RWPE1 (cell line): ENCODE measurements at regions not wholly inside any gene's neighbourhood (a gene's known extent, or its start where the extent isn't known, plus 50 kb on each side); places are given as distances from the start of the nearest gene placed in this dataset.
"Not testable (repeated sequence)": the region's sequence is repeated elsewhere in the genome, so short reads cannot be mapped to it uniquely, and the experiment has no call there.

ENCODE experiments used
- CTCF ChIA-PET: fragments of 350-600 bp; sonication (Branson Sonifier 250); formaldehyde crosslinking; extraction: SDS; loops from one replicate; lab custom pipeline; 2021; lab: Yijun Ruan, JAX
- POLR2A ChIA-PET: fragments of 400-600 bp; formaldehyde crosslinking; extraction: SDS; loops from one replicate; lab custom pipeline; 2020; ENCODE audit warnings: antibody characterized with exemption; ENCODE audit not compliant: low non-redundant PET; lab: Yijun Ruan, JAX
- DNase-seq: peaks from one replicate; pipeline ENCODE4 v3.0.0; 2012; ENCODE audit warnings: low spot score
- H3K27ac ChIP-seq: fragments of 450-650 bp; 2 replicates; pipeline ENCODE4 v1.5.1; 2017
- TF ChIP-seq, protein P1 (sequence below): fragments of 450-650 bp; conservative IDR thresholded peaks from 2 replicates; pipeline ENCODE4 v1.5.1; 2017; ENCODE audit warnings: low read depth, mild to moderate bottlenecking

DNA sequence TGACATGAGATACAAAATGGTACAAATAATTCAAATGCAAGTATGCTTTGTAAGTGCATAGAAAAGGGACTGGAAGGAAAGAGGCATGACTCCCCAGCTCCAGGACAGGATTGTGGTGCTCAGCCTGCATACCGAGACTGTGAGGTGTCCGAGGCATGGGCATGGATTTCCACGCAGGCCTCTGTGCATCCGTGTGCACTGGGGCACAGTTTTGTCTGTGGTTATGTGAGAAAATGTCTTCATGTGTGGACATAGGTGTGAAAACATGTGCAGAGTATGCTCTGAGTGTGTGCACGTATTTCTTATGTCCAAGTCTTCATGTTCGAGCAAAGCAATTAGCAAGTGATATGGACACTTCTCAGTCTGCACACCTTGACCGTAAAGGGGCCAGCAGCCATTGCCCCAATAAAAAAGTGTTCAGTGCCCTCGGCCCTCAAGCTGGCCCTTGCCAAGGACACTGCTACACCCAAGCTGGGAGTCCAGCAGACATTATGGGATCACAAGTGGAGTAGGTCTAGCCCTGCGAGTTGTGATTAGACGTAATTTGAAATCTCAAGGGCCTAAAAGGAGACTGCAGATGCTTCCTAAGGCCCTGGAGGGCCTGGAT is 120.7 kb downstream of the CYP26B1 start:
- no peak overlapping the region for H3K27ac ChIP-seq
- DNase-seq = no peak
- ChIA-PET POLR2A (no interaction called here), CTCF (no interaction called here)
- TF ChIP-seq, protein P1, sequence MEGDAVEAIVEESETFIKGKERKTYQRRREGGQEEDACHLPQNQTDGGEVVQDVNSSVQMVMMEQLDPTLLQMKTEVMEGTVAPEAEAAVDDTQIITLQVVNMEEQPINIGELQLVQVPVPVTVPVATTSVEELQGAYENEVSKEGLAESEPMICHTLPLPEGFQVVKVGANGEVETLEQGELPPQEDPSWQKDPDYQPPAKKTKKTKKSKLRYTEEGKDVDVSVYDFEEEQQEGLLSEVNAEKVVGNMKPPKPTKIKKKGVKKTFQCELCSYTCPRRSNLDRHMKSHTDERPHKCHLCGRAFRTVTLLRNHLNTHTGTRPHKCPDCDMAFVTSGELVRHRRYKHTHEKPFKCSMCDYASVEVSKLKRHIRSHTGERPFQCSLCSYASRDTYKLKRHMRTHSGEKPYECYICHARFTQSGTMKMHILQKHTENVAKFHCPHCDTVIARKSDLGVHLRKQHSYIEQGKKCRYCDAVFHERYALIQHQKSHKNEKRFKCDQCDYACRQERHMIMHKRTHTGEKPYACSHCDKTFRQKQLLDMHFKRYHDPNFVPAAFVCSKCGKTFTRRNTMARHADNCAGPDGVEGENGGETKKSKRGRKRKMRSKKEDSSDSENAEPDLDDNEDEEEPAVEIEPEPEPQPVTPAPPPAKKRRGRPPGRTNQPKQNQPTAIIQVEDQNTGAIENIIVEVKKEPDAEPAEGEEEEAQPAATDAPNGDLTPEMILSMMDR = no peak

DNA sequence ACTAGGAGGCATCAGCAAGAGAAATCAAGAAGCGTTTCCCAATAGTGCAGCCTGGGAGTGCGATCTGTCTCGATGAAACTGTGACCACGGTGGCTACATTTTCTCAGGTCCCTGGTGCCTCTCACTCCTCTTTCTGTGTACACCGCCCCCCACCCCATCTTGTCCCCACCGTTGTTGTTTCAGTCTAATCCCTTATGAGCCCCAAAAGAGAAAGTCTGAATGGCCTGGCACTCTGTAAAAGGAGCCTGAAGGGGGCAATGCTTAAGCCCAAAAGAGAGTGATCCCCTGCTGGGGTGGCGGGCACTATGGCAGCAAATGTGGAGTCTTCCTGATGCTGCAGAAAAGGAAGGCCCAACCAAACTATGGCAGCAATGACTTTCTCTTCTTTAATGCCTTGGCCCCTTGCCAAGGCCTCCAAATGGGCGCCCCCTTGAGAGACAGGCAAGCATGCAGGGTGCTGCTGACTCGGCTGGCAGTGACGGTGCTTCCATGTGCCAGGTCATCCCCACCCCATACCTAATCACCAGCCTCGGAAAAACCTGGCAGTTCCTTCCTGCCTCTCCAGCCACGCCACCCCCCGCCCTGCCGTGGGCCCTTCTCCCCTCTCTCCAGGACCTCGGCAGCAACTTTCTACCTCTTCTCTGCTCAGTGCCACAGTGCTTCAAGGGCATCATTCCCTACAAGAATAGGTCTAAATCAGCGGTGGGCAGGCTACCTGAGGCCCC is 123.0 kb downstream of the CYP26B1 start:
- no peak overlapping the region for H3K27ac ChIP-seq
- ChIA-PET CTCF (no interaction called here), POLR2A (no interaction called here)
- TF ChIP-seq, protein P1 = no peak
- DNase-seq = no peak

DNA sequence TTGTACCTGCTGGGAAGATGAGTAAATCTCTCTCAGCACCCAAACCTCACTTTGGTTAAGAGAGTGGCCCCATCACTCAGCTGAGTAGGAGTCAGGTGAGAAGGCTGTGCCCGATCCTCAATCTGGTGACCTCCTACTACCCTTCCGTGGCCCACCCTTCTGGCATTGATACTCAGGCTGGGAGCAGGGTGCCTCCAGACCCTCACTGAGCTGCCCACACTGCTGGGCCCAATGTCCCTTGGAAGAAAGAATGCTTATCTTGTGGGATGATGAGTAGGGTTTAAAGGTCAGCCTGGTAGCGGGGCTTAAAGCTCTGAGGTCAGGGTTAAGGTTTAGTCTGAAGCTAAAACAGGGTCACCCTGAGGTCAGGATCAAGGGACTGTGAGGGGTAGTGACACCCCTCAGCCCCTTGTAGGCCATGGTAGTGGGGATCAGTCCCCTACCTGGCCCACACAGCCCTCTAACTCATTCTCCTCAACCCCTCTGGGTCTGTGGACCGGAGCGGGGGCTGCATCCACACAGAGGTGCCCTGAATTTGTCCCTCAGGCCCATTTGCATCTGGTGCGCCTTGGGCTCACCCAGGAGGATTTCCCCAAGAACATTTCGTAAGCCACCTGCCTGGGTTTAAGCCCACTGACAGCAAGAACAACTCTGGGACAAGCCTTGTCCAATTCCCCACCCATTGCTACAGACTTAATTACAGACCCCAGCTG is 123.8 kb downstream of the CYP26B1 start:
- no peak overlapping the region for H3K27ac ChIP-seq
- ChIA-PET POLR2A (no interaction called here), CTCF (interaction anchor here (0.6 kb wide), 1 partner anchor 99 kb away, joined by 3 read pairs; no protein-coding TSS in a partner anchor)
- no peak for DNase-seq
- TF ChIP-seq, protein P1 = no peak

DNA sequence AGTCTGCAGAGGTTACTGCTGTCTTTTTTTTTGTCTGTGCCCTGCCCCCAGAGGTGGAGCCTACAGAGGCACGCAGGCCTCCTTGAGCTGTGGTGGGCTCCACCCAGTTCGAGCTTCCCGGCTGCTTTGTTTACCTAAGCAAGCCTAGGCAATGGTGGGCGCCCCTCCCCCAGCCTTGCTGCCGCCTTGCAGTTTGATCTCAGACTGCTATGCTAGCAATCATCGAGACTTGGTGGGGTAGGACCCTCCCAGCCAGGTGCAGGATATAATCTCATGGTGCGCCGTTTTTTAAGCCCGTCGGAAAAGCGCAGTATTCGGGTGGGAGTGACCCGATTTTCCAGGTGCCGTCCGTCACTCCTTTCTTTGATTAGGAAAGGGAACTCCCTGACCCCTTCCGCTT is 126.3 kb downstream of the CYP26B1 start:
- H3K27ac ChIP-seq, DNase-seq, CTCF ChIA-PET, POLR2A ChIA-PET: not testable (repeated sequence)

DNA sequence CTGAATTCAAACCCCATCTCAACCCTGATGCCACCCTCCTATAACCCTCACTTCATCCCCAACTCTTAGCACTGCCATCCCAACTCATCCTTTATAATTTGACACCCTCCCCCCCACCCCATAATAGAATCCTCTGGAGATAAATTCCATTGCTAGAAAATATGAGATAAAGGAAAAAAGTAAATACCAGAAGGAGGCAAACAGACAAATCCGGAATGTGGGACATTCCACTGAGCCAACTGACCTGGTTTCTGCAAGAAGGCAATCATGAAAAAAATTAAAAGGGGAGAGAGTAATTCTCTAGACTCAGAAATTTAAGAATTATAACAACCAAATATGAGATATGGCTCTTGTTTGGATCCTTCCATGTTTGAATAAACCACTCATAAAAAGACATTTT is 132.4 kb downstream of the CYP26B1 start:
- no peak for DNase-seq
- TF ChIP-seq, protein P1 = no peak
- CTCF ChIA-PET = no interaction called here
- POLR2A ChIA-PET = no interaction called here
- H3K27ac ChIP-seq = no peak overlapping the region

DNA sequence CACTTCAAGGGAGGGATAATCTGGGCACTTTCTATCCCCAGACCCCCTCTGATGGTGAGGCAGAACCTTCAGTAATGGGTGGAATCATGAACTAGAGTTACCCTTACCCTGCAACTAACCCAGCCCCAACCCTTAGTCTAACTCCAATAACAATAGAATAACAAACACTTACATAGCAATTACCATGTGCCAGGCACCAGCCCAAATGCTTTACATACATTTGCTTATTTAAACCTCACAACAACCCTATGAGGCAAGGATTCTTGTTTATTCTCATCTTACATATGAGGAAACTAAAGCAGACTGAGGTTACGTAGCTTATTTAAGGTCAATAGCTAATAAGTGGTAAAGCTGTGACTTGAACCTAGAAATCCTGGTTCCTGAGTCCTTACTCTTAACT is 132.8 kb downstream of the CYP26B1 start:
- ChIA-PET CTCF (no interaction called here), POLR2A (no interaction called here)
- H3K27ac ChIP-seq = no peak overlapping the region
- TF ChIP-seq, protein P1 = no peak
- no peak for DNase-seq
